ENCODE measurements at regions not wholly inside any gene's neighbourhood (a gene's known extent, or its start where the extent isn't known, plus 50 kb on each side); places are given as distances from the start of the nearest gene placed in this dataset.

DNA sequence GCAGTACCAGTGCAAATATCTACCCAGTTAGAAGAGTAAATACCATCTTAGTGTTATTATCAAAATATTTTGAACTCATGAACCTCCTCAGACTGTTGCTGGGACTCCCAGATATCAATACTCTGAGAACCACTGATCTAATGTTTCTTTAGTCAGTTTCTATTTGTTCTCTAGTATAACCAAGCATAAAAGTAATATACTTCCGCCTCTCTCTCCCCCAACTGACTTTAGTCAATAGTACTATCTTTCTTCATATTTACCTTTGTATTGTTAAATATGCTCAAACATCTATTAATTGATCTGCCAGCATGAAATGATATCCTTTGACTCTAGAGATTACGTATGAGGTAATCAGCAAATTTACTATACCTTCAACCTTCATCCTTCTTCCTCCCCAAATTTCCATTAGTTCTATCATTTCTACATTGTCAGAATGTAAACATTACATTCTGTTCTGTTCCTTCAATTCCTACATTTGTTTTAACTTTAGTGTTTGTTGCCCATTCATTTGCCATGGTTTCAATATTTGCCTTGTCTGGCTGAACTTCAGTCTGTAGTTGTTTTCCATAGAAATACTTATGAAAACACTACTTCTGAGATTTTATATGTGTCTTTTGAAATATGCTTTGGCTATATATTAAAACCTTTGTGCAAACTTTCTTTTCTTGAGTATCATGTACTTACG, 192.5 kb upstream of the PDE3A start:
- TF ChIP-seq TARDBP (IDR thresholded peaks at IDR 0.05) (no peak), FOXM1 (IDR thresholded peaks at IDR 0.05; ENCODE audit: borderline replicate concordance) (no peak), BHLHE40 (IDR thresholded peaks at IDR 0.05; ENCODE audit: borderline replicate concordance) (no peak)

Measured in HEK293T (cell line).